ENCODE measurements at regions not wholly inside any gene's neighbourhood (a gene's known extent, or its start where the extent isn't known, plus 50 kb on each side); places are given as distances from the start of the nearest gene placed in this dataset.

- no peak for DNase-seq
These were observed 428.2 kb upstream of the IL12A start for GRCh38 chr3:159560214-159560979.

- no peak for DNase-seq
These were observed 423.3 kb upstream of the IL12A start for GRCh38 chr3:159565313-159565712.

- no peak for DNase-seq
These were observed 405.0 kb upstream of the IL12A start for GRCh38 chr3:159583662-159584061.

GRCh38 chr3:159584421-159584820 is 404.2 kb upstream of the IL12A start:
- no peak for DNase-seq

- no peak for DNase-seq
These were observed 401.9 kb upstream of the IL12A start for GRCh38 chr3:159586571-159587202.

GRCh38 chr3:159593927-159594605 is 394.6 kb upstream of the IL12A start:
- no peak for DNase-seq

GRCh38 chr3:159600291-159600690 is 388.3 kb upstream of the IL12A start:
- no peak for DNase-seq

GRCh38 chr3:159604151-159604581 is 384.5 kb upstream of the IL12A start:
- no peak for DNase-seq

- no peak for DNase-seq
These were observed 383.5 kb upstream of the IL12A start for GRCh38 chr3:159605101-159605500.

GRCh38 chr3:159605776-159606175 is 382.9 kb upstream of the IL12A start:
- no peak for DNase-seq

- DNase-seq, result no peak
These were observed 380.8 kb upstream of the IL12A start for GRCh38 chr3:159607856-159608255.

GRCh38 chr3:159608311-159608710 is 380.3 kb upstream of the IL12A start:
- DNase-seq, result no peak

GRCh38 chr3:159609625-159610024 is 379.0 kb upstream of the IL12A start:
- no peak for DNase-seq

- DNase-seq, result no peak
These were observed 372.3 kb upstream of the IL12A start for GRCh38 chr3:159616234-159616825.

- DNase-seq, result no peak
These were observed 369.2 kb upstream of the IL12A start for GRCh38 chr3:159619341-159619885.

GRCh38 chr3:159620281-159620680 is 368.4 kb upstream of the IL12A start:
- no peak for DNase-seq

- DNase-seq, result no peak
These were observed 367.8 kb upstream of the IL12A start for GRCh38 chr3:159620873-159621272.

GRCh38 chr3:159624616-159625015 is 364.0 kb upstream of the IL12A start:
- no peak for DNase-seq

GRCh38 chr3:159625594-159625993 is 363.0 kb upstream of the IL12A start:
- no peak for DNase-seq

GRCh38 chr3:159626598-159626997 is 362.0 kb upstream of the IL12A start:
- DNase-seq, result no peak

GRCh38 chr3:159627229-159627628 is 361.4 kb upstream of the IL12A start:
- DNase-seq, result no peak

- DNase-seq, result no peak
These were observed 361.0 kb upstream of the IL12A start for GRCh38 chr3:159627634-159628033.

- DNase-seq, result no peak
These were observed 359.1 kb upstream of the IL12A start for GRCh38 chr3:159629329-159630084.

All from activated CD8-positive, alpha-beta memory T cell treated with anti-CD3 and anti-CD28 coated beads, Interleukin-2, amount 50 U/mL, for 48 hours (primary cell).